ENCODE measurements at regions not wholly inside any gene's neighbourhood (a gene's known extent, or its start where the extent isn't known, plus 50 kb on each side); places are given as distances from the start of the nearest gene placed in this dataset.

GRCh38 chr5:2137444-2138050 lies 254.8 kb upstream of the IRX4 start:
- DNase-seq = no peak

- no peak for DNase-seq
Measured at GRCh38 chr5:2136728-2137333, 254.1 kb upstream of the IRX4 start.

DNA sequence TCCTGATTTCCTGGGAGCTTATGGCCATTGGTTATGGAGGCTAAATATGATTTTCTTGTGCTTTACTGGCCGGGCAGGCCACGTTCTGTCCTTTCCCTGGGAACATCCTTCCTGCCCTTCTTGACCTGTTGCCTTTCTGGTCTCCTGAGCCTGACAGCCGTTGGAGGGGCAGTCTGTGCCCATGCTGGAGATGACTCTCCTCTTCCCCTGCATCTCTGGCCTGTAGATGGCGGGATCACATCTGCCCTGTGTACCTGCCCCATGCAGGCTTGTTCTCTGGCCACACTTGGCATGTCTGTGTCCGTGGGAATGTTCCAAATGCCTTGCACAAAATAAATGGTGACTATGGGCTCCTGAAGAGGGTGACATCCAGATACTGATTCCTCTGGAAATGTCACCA lies 253.1 kb upstream of the IRX4 start:
- no peak for DNase-seq

GRCh38 chr5:2135354-2135753 lies 252.6 kb upstream of the IRX4 start:
- DNase-seq = no peak

- DNase-seq = no peak
Measured at GRCh38 chr5:2134543-2135292, 252.0 kb upstream of the IRX4 start.

GRCh38 chr5:2133936-2134335 lies 251.2 kb upstream of the IRX4 start:
- no peak for DNase-seq

GRCh38 chr5:2133080-2133479 lies 250.4 kb upstream of the IRX4 start:
- no peak for DNase-seq

- no peak for DNase-seq
Measured at GRCh38 chr5:2132497-2132847, 249.7 kb upstream of the IRX4 start.

- DNase-seq = no peak
Measured at GRCh38 chr5:2131826-2132496, 249.2 kb upstream of the IRX4 start.

GRCh38 chr5:2131196-2131595 lies 248.5 kb upstream of the IRX4 start:
- no peak for DNase-seq

DNA sequence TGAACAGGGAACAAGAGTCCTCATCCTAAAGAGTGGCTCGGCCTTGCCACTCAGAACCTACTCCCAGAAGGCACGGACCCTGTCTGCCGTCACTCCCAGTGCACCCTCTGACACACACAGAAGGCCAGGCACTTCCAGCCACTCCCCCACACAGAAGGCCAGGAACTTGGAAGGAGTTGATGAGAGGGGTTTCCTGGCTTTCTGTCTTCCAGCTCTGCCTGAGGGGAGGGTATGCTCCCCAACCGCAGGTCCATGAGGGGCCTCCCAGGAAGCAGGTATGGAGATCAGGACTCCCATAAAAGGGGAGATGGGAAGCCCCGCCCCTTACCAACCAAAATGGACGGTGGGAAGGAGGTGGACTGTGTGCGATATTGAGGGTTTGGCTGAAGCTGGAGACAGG lies 247.6 kb upstream of the IRX4 start:
- DNase-seq = no peak

GRCh38 chr5:2129568-2130272 lies 247.0 kb upstream of the IRX4 start:
- no peak for DNase-seq

GRCh38 chr5:2128686-2129355 lies 246.1 kb upstream of the IRX4 start:
- DNase-seq = no peak

- no peak for DNase-seq
Measured at GRCh38 chr5:2126512-2126911, 243.8 kb upstream of the IRX4 start.

- DNase-seq = no peak
Measured at GRCh38 chr5:2125901-2126265, 243.2 kb upstream of the IRX4 start.

GRCh38 chr5:2125171-2125900 lies 242.6 kb upstream of the IRX4 start:
- no peak for DNase-seq

DNA sequence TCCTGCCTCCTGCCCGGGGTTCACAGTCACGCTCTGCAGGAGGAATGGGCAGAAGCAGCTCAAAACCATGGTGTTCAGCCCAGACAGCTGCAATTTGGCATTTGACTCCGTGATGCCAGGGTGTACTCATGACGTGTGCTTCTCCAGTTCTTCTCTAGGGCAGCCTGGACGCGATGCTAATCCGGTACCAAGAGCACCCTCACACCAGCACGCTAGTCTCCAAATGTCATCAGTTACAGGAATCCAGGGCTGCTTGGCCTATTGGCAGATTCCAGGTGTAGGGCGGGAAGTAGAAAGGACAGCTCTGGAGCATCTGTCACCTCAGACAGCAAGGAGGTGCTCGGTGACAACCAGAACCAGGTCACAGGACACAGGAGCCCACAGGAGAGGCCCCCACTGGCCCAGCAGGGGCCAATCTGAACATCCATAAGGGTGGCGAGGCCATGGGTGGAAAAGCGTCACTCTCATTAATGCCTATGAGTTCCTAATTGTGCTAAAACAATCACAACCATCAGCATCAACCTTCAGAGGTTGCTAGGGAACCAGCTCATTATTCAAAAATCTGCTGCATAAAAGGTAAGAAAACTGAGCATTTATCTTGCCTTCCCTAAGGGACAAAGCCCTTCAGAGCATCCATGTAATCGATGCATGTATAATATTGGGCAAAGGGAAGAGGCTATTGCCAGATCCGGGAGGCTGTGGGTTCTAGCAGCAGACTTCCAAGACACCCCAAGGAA lies 241.9 kb upstream of the IRX4 start:
- no peak for DNase-seq

GRCh38 chr5:2123874-2124273 lies 241.1 kb upstream of the IRX4 start:
- DNase-seq = no peak

- no peak for DNase-seq
Measured at GRCh38 chr5:2120361-2120760, 237.6 kb upstream of the IRX4 start.

GRCh38 chr5:2119573-2119972 lies 236.8 kb upstream of the IRX4 start:
- no peak for DNase-seq
